ENCODE measurements at regions not wholly inside any gene's neighbourhood (a gene's known extent, or its start where the extent isn't known, plus 50 kb on each side); places are given as distances from the start of the nearest gene placed in this dataset.

GRCh38 chr6:14317387-14317970 lies 199.9 kb downstream of the CD83 start:
- TF ChIP-seq CTCF (IDR thresholded peaks at IDR 0.05; ENCODE audit: insufficient read depth, low read length, severe bottlenecking), result no peak
- no peaks in the 10 kb centered on the region for H3K27me3 ChIP-seq (ENCODE audit: control insufficient read depth, insufficient read depth, low read length)
- H3K4me3 ChIP-seq (ENCODE audit: low read depth, low read length), result no peak overlapping the region
- H3K36me3 ChIP-seq (ENCODE audit: control insufficient read depth, insufficient read depth, low read length), result no peaks in the 10 kb centered on the region
- DNase-seq (ENCODE audit: low read depth) (no peak), FAIRE-seq (peak; percentile 43)

- no peak overlapping the region for H3K4me3 ChIP-seq (ENCODE audit: low read depth, low read length)
- DNase-seq (ENCODE audit: low read depth) (no peak), FAIRE-seq (no peak)
- TF ChIP-seq CTCF (IDR thresholded peaks at IDR 0.05; ENCODE audit: insufficient read depth, low read length, severe bottlenecking), result no peak
- H3K36me3 ChIP-seq (ENCODE audit: control insufficient read depth, insufficient read depth, low read length), result no peaks in the 10 kb centered on the region
- H3K27me3 ChIP-seq (ENCODE audit: control insufficient read depth, insufficient read depth, low read length), result no peaks in the 10 kb centered on the region
Observed at GRCh38 chr6:14320332-14320731, 202.8 kb downstream of the CD83 start.

- H3K4me3 ChIP-seq (ENCODE audit: low read depth, low read length), result no peak overlapping the region
- no peaks in the 10 kb centered on the region for H3K27me3 ChIP-seq (ENCODE audit: control insufficient read depth, insufficient read depth, low read length)
- H3K36me3 ChIP-seq (ENCODE audit: control insufficient read depth, insufficient read depth, low read length), result no peaks in the 10 kb centered on the region
- peak; percentile 36 for TF ChIP-seq CTCF (IDR thresholded peaks at IDR 0.05; ENCODE audit: insufficient read depth, low read length, severe bottlenecking)
- DNase-seq (ENCODE audit: low read depth), result peak; percentile 10
- peak; percentile 13 for FAIRE-seq
Observed at GRCh38 chr6:14321992-14322772, 204.6 kb downstream of the CD83 start.

- DNase-seq (ENCODE audit: low read depth) (no peak), FAIRE-seq (no peak)
Observed at GRCh38 chr6:14322841-14323240, 205.3 kb downstream of the CD83 start.

GRCh38 chr6:14326774-14327173 lies 209.2 kb downstream of the CD83 start:
- Histone ChIP-seq H3K27me3 (ENCODE audit: control insufficient read depth, insufficient read depth, low read length) (no peaks in the 10 kb centered on the region), H3K36me3 (ENCODE audit: control insufficient read depth, insufficient read depth, low read length) (no peaks in the 10 kb centered on the region), H3K4me3 (ENCODE audit: low read depth, low read length) (no peak overlapping the region)
- no peak for TF ChIP-seq CTCF (IDR thresholded peaks at IDR 0.05; ENCODE audit: insufficient read depth, low read length, severe bottlenecking)
- no peak for FAIRE-seq
- no peak for DNase-seq (ENCODE audit: low read depth)

More at GRCh38 chr6:14322841-14323240, 205.3 kb downstream of the CD83 start:
- Histone ChIP-seq H3K4me3 (ENCODE audit: low read depth, low read length) (no peak overlapping the region), H3K27me3 (ENCODE audit: control insufficient read depth, insufficient read depth, low read length) (no peaks in the 10 kb centered on the region), H3K36me3 (ENCODE audit: control insufficient read depth, insufficient read depth, low read length) (no peaks in the 10 kb centered on the region)
- TF ChIP-seq CTCF (IDR thresholded peaks at IDR 0.05; ENCODE audit: insufficient read depth, low read length, severe bottlenecking), result no peak
